ENCODE measurements at regions not wholly inside any gene's neighbourhood (a gene's known extent, or its start where the extent isn't known, plus 50 kb on each side); places are given as distances from the start of the nearest gene placed in this dataset.

- Histone ChIP-seq H3K36me3 (no peaks in the 10 kb centered on the region), H3K4me3 (no peak overlapping the region), H3K27ac (no peak overlapping the region), H3K9me3 (no peaks in the 10 kb centered on the region), H3K4me1 (peaks cover 0 to 16% (median 0%) of the 10 kb centered on the region in 12 donors), H3K27me3 (no peaks in the 10 kb centered on the region)
- no peak for TF ChIP-seq POLR2A (IDR thresholded peaks at IDR 0.05)
- TF ChIP-seq CTCF (IDR thresholded peaks at IDR 0.05), result no peak
- intact Hi-C loops (cut with DNase I), result loop anchor here in 1 of 10 donors (10.0 kb wide), 1 partner anchor 112 kb away; no protein-coding TSS in a partner anchor
- ATAC-seq (no peak), DNase-seq (no peak)
- 80 to 88% (median 85%) methylated on average over 7 of the region's 7 CpGs for WGBS, 4 donors
These were observed 426.6 kb downstream of the ARHGEF28 start for GRCh38 chr5:74052441-74053221.

- Histone ChIP-seq H3K36me3 (no peaks in the 10 kb centered on the region), H3K27ac (no peak overlapping the region), H3K4me3 (no peak overlapping the region), H3K27me3 (no peaks in the 10 kb centered on the region), H3K9me3 (no peaks in the 10 kb centered on the region), H3K4me1 (peaks cover 0 to 8% (median 0%) of the 10 kb centered on the region in 12 donors)
- 95 to 97% (median 97%) methylated on average over 2 of the region's 2 CpGs for WGBS, 4 donors
- ATAC-seq (no peak), DNase-seq (no peak)
- TF ChIP-seq CTCF (IDR thresholded peaks at IDR 0.05) (no peak), POLR2A (IDR thresholded peaks at IDR 0.05) (no peak)
- intact Hi-C loops (cut with DNase I), result loop anchor here in 1 of 10 donors (10.0 kb wide), 1 partner anchor 114 kb away; no protein-coding TSS in a partner anchor
These were observed 425.1 kb downstream of the ARHGEF28 start for GRCh38 chr5:74051076-74051475.

- no peak for ATAC-seq
- H3K4me3 ChIP-seq, result no peak overlapping the region
- H3K27me3 ChIP-seq, result no peaks in the 10 kb centered on the region
- no peak for DNase-seq
- TF ChIP-seq CTCF (IDR thresholded peaks at IDR 0.05), result no peak
- no peak for TF ChIP-seq POLR2A (IDR thresholded peaks at IDR 0.05)
- no peak overlapping the region for H3K27ac ChIP-seq
- no peaks in the 10 kb centered on the region for H3K9me3 ChIP-seq
- WGBS, 4 donors, result 82 to 92% (median 86%) methylated on average over 5 of the region's 5 CpGs
- intact Hi-C loops (cut with DNase I), result no loop called here
- H3K4me1 ChIP-seq, result peaks cover 0 to 3% (median 0%) of the 10 kb centered on the region in 12 donors
- no peaks in the 10 kb centered on the region for H3K36me3 ChIP-seq
These were observed 418.9 kb downstream of the ARHGEF28 start for GRCh38 chr5:74044936-74045335.

GRCh38 chr5:74042959-74043358 is 417.0 kb downstream of the ARHGEF28 start:
- Histone ChIP-seq H3K36me3 (no peaks in the 10 kb centered on the region), H3K27ac (no peak overlapping the region), H3K4me3 (no peak overlapping the region), H3K9me3 (no peaks in the 10 kb centered on the region), H3K4me1 (peaks cover 0 to 4% (median 0%) of the 10 kb centered on the region in 12 donors), H3K27me3 (no peaks in the 10 kb centered on the region)
- TF ChIP-seq POLR2A (IDR thresholded peaks at IDR 0.05), result no peak
- TF ChIP-seq CTCF (IDR thresholded peaks at IDR 0.05), result no peak
- DNase-seq (peak in 1 of 5 donors; percentile 30), ATAC-seq (peak in 2 of 4 donors; percentile 54 to 63)
- WGBS, 4 donors, result 49 to 65% (median 54%) methylated on average over 4 of the region's 4 CpGs
- intact Hi-C loops (cut with DNase I), result no loop called here
